ENCODE measurements at regions not wholly inside any gene's neighbourhood (a gene's known extent, or its start where the extent isn't known, plus 50 kb on each side); places are given as distances from the start of the nearest gene placed in this dataset.
"Not testable (repeated sequence)": the region's sequence is repeated elsewhere in the genome, so short reads cannot be mapped to it uniquely, and the experiment has no call there.

DNA sequence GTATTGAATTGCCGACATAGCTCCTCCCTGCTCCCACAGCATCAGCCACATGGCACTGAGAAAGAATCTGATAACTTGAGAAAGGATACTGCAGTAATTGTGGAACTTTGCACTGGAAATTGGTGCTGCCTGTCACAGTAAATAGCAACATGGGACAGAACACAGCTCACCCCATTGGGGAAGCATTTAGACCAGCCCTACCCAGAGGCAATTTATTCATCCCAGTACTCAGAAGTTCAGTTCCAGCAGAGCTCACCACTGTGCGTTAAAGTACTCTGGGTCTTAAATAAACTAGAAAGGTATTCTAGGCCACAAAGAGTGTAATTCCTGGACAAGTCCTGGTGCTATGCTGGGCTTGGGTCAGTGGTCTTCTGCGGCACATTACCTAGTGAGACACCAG is 347.1 kb downstream of the PYDC2 start:
- DNase-seq (ENCODE audit: low read depth, low spot score): no peak
- H3K27ac ChIP-seq: no peak overlapping the region

DNA sequence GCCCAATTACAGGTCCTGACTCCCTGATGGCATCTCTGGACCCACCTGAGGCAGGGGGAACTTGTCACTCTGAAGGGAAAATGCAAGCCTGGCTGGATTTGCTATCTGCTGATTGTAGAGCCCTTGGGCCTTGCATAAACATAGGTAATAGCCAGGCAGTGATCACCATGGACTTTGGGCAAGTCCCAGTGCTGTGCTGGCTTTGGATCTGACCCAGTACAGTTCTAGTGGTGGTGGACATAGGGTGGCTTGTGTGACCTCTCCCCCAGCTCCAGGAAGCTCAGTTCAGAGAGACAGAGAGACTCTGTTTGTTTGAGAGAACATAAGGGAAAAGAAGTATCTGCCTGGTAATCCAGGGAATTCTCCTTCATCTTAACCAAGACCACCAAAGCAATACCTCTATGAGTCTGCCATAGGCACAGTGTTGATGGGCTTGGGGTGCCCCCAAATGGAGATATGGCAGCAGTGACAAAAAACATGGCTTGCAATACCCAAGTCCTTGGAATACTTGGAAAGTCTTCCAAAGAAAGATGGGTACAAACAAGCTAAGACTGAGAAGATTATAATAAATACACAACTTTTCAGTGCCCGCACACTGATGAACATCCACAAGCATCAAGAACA is 348.5 kb downstream of the PYDC2 start:
- DNase-seq (ENCODE audit: low read depth, low spot score): no peak

DNA sequence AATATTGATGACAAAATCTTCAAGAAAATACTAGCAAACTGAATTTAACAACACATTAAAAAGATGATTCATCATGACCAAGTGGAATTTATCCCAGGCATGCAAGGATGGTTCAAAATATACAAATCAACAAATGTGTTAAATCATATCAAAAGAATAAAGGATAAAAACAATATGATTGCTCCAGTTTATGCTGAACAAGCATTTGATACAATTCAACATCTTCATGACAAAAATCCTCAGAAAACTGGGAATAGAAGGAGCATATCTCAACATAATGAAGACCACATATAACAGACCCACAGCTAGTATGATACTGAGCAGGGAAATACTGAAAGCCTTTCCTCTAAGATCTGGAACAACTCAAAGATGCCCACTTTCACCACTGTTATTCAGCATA is 352.3 kb downstream of the PYDC2 start:
- no peak overlapping the region for H3K27ac ChIP-seq
- no peak for DNase-seq (ENCODE audit: low read depth, low spot score)

More for the DNA sequence above, 348.5 kb downstream of the PYDC2 start:
- no peak overlapping the region for H3K27ac ChIP-seq

DNA sequence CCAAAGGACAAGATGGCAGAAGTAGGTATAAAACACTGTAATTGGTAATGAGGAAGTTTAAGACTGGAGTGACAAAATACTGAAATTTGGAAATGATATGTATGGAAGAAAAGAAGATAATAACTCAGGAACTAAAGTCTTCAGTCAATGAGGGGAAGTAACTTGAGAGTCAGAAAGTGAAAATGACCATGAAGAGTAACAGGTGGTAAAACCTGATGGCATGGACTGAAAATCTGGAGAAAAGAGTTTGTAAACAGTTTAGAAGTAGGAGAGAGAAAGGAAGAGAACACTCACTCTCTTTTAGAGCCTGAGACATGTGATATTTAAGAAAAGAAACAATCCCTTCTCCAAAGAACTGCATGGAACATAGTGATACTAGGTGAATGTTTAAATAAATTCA is 387.9 kb downstream of the PYDC2 start:
- H3K27ac ChIP-seq: no peak overlapping the region
- DNase-seq (ENCODE audit: low read depth, low spot score): no peak

DNA sequence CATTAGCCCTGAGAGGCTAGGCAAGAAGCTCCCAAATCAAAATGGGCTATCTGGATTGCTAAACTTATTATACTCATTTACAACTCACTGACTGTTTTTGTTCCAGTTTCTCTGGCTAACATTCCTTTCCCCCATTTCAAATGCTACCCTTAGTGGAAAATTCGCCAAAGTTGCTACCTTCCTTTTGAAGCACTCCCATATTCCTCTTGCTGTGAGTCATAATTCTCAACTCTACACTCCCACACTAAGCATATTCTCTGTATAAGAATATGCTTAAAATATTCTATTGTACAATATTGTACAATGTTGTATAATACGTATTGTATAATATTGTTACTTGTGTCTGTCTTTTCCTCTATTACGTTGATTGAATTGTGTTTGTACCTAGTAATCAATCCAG is 398.6 kb downstream of the PYDC2 start:
- no peak overlapping the region for H3K27ac ChIP-seq
- no peak for DNase-seq (ENCODE audit: low read depth, low spot score)

DNA sequence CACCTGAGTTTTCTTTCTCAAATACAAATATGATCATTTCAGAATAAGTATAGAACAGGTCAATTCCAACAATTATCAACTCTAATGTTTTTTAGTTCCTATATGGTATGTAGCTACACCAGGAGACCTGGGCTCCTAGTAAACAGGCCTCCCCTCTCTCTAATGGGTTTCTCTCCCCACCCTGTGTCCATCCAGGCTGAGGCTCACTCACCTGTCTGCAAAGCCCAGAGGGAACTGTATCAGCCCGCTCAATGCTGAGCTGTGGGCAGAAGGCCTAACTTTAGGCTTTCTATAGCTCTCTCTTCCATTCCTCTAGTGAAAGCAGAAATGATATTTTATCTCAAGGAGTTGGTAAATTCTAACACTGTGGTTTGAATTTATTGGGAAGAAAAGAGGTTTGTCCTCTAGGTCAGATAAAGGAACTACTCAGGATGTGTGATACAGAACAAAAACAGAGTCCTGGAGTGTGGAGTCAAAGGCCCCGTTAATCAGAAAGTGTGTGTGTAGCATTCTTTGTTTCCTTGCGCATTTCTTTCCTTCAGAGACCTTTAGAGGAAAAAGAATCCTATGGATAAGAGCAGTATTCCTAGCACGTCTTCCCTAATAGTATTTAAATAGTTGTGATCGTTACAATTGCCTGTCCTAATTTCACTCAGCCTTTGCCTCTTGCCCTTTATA is 408.9 kb downstream of the PYDC2 start:
- no peak overlapping the region for H3K27ac ChIP-seq
- DNase-seq (ENCODE audit: low read depth, low spot score): no peak

DNA sequence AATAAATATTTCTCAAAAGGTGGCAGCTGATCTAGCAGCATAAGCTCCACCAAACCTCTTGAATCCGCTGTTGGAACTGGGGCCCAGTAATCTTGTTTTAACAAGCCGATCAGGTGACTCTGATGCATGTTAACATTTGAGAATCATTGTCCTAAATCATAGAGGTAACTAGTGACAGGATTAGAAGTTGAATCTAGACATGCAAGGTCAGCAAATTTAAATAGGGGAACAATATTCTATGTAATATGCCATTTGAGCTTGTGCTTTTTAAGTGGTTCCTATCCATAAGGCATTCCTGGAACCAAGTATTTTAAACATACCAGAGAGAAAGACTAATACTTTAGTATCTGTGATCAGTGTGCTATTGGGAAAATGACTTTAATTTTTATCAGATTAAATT is 412.8 kb downstream of the PYDC2 start:
- DNase-seq (ENCODE audit: low read depth, low spot score): no peak
- no peak overlapping the region for H3K27ac ChIP-seq

DNA sequence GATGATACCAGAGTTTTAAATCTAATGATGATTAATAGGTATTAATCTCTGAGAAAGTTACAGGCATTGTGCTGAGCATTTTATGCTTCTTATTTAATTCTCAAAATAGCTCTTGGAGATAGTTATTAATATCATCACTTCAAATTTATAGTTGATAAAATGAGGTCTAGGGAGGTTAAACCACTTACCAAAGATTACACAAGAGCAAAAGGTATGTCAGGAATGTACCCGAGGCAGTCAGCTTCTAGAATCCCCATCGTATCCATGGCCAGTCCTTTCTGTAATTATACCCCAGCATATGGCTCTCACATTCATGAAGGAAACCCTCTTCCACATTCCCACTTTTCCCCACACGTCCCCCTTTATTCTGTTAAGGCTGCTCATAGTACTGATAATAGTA is 421.3 kb downstream of the PYDC2 start:
- H3K27ac ChIP-seq: no peak overlapping the region
- DNase-seq (ENCODE audit: low read depth, low spot score): no peak

DNA sequence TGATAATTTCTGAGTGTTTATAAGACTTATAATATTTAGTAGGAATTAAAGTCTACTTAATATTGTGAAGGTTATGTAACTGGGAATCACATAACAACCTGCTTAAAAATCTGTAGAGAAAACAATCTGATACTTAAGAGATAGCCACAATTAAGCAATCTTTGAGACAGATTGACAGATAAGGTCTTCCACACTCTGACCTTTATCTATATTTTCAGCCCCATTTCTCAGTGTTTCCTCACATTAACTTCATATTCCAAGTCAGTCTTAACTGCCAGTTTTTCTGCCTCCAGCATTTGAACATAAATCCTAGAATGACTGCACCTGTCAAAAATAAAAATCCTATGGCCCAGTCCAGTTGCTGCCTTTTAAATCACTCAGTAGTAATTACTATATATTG is 423.2 kb downstream of the PYDC2 start:
- H3K27ac ChIP-seq: no peak overlapping the region
- no peak for DNase-seq (ENCODE audit: low read depth, low spot score)

DNA sequence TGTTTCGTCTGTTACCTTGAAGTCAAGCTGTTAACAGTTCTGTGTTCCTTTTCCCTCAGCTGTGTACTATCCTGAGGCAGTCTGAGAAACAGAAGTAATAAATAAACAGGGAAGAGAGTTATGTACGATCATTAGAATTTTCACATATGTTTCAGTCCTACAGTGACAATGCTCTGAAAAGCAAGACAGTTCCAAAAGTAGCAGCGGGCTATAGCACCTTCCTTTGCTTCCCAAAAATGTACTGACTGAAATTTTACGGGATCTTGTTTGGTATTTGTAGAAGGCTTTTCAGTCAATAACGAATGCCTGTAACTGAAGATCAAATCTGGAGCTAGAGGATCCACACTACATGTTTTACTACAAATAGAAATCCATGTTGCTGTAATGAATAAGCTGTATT is 428.1 kb downstream of the PYDC2 start:
- H3K27ac ChIP-seq: no peak overlapping the region
- DNase-seq (ENCODE audit: low read depth, low spot score): no peak

DNA sequence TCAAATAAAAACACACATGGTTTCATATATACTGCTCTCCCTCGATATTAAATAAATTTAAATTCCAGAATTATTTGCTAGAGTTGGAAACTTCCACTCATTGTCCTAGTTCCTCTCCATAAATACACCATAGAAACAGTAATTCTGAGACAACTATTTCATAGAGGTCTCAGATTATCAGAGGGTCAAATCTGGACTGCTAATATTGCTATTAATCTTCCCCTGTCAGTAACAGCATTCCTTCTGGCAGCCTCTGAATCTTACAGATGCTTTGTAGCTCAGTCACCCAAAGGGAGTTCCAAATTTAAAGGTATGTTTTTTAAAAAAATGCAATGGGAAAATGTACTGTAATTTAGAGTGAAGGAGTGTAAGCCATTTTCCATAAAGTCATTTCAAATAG is 428.8 kb downstream of the PYDC2 start:
- no peak overlapping the region for H3K27ac ChIP-seq
- DNase-seq (ENCODE audit: low read depth, low spot score): no peak

DNA sequence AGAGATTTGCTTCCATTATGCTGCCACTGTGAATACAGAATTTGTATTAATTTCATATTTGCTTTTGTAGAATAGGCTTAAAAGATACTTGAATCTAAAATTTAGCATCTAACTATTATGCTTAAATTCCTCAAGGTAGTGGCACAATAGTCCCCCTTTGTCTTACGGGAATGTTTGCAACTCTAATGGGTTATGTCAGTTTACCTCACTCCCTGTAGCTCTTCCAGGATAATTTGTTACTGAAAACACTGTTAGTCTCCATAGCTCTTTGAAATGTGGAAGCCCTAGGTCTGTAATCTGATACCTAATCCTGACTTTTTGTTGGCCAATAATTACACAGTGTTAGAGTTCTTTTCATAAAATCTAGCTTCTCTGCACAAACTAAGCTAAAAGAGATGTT is 433.4 kb downstream of the PYDC2 start:
- DNase-seq (ENCODE audit: low read depth, low spot score): no peak
- no peak overlapping the region for H3K27ac ChIP-seq

DNA sequence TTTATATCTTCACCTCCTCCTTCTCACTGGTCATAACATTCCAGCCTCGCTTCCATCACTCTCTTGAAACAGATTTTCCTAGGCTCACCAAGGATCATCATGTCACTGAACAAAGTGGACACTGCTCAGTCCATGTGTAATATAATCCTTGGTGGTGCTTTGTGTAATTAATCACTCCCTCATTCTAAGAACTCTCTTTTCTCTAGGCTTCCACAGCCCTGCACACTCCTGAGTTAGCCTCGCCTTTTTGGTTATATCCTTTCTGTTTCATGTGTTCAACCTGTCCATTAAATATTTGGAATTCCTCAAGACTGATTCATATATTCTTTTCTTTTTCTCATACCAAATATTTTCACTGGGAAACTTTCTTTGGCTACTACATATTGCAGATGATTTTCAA is 440.8 kb downstream of the PYDC2 start:
- H3K27ac ChIP-seq: no peak overlapping the region
- no peak for DNase-seq (ENCODE audit: low read depth, low spot score)

DNA sequence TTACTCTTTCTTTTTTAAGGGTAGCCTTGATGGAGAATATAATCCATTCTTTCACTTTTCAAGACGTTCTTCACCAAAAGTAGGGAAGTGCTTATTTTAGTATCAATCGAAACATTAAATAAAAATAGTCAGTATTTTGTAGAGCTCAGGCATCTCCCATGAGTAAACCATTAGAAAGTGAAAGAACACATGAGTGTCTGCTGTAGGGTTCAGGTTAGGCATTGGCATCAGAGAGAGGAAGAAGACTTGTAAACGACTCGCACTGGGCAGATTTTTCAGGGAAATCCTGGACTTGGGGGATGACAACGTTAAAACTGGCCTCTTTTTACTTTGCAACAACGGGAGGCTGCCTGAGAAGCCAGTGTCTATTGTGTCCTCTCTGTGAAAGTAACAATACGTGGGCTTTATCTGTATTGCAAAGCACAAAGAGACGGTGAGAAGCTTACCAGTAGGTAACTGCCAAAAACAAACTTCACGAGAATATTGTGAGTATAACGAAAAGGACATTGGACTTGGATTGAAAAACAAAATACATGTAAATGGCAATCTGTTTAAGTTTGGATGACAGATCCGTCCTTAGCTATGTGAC is 451.7 kb downstream of the PYDC2 start:
- DNase-seq (ENCODE audit: low read depth, low spot score): no peak
- H3K27ac ChIP-seq: no peak overlapping the region

DNA sequence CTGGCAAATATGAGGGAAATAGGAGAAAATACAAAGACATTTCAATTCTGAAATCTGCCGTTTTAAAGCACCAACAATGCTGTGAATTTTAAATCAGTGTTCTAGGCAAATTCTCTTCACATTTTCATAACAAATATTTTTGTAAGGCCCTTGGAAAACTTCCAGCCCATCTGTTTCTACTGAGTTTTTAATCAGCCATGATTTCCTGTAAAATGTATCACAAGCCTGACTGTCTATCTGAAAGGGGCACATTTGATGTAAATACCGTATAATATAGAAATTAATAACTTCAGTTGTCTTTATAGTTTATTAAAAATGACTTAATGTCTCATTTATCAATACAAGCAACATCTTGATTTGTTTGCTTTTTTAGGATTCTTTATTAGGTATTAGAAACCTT is 454.7 kb downstream of the PYDC2 start:
- H3K27ac ChIP-seq: no peak overlapping the region
- DNase-seq (ENCODE audit: low read depth, low spot score): no peak

DNA sequence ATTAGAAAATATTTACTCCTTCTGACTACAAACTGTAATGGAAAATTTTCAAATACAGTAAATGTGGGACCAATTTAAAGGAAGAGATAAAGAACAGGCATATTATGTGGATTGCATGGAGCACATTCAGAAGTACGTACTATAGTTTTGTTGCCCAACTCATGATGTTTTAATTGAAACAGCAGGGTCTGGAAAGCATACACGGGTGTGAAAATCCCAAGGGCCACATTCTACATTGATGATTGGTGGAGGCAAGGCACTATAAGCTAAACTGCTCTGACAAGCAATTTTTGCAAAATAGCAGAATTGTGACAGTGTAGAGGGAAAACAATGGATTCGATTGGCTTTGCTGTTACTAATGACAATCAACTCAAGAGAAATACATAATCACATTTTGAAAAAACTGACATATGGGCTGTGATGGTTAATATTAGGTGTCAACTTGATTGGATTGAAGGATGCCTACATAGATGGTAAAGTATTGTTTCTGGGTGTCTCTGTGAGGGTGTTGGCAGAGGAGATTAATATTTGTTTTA is 458.6 kb downstream of the PYDC2 start:
- no peak overlapping the region for H3K27ac ChIP-seq
- DNase-seq (ENCODE audit: low read depth, low spot score): no peak

DNA sequence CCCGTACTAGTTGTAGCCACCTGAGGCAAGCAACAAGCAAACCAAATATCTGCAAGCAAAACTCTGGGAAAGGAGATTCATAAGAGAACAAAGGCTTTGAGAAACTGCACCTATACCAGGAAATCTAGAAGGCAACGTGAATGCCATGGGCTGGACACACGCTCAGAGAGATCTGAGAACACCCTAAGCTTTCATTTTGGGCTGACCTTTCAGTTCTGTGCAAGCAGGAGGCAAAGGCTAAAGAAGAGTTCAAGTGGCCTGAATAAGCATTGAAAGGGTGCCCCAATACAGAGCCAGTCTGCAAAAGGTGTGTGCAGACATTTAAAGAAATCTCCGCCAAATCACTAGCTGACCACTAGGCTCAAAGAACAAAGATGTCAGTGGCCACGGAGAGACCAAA is 461.6 kb downstream of the PYDC2 start:
- H3K27ac ChIP-seq: no peak overlapping the region
- DNase-seq (ENCODE audit: low read depth, low spot score): no peak

DNA sequence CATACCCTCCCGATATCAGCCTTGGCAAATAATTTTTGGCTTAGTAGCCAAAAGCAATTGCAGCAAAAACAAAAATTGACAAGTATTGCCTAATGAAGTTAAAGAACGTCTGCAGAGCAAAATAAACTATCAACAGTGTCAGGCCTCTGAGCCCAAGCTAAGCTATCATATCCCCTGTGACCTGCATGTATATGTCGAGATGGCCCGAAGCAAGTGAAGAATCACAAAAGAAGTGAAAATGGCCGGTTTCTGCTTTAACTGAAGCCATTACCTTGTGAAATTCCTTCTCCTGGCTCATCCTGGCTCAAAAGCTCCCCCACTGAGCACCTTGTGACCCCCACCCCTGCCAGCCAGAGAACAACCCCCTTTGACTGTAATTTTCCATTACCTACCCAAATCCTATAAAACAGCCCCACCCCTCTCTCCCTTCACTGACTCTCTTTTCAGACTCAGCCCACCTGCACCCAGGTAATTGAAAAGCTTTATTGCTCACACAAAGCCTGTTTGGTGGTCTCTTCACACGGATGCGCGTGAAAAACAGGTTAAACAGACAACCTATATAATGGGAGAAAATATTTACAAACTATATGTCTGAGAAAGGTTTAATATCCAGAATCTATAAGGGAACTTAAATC is 466.3 kb downstream of the PYDC2 start:
- DNase-seq (ENCODE audit: low read depth, low spot score); H3K27ac ChIP-seq: not testable (repeated sequence)

DNA sequence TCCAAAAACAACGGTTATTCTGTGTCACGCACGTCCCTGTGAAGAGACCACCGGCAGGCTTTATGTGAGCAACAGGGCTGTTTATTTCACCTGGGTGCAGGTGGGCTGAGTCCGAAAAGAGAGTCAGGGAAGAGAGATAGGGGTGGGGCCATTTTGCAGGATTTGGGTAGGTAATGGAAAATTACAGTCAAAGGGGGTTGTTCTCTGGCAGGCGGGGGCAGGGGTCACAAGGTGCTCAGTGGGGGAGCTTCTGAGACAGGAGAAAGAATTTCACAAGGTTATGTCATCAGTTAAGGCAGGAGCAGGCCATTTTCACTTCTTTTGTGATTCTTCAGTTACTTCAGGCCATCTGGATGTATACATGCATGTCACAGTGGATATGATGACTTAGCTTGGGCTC is 467.0 kb downstream of the PYDC2 start:
- not testable (repeated sequence) for DNase-seq (ENCODE audit: low read depth, low spot score); H3K27ac ChIP-seq

DNA sequence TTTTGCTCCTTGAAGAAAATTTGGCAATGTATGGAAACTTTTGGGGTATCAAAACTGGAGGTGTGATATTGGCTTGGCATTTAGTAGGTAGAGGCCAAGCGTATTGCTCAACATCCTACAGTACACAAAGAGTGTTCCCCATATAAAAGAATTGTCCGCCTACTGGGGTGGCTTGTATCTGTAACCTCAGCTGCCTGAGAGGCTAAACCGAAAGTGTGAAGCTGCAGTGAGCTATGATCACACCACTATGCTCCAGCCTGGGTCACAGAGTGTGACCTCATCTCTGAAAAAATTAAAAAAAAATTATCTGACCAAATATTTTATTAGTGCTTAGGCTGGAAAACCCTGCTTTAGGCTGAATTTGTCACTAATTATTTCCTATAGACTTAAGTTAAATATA is 483.9 kb downstream of the PYDC2 start:
- H3K27ac ChIP-seq: no peak overlapping the region
- DNase-seq (ENCODE audit: low read depth, low spot score): no peak

DNA sequence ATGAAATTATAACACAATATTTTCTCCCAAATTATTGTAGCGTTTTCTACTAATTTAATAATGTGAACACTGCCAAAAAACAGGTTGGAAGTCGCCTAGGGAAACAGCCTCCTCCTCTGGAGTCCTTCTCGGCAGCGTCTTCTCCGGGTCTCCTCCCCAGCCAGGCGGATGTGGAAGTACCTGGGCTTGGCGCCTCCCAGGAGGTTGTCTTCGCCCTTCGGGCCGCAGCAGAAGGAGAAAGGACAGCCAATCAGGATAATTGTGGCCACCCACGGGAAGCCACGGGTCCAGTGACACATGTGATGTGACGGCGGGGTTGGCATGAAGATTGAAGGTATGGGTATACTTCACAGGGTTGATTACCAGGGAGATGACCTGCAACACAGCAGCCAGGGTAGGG is 491.2 kb downstream of the PYDC2 start:
- no peak for DNase-seq (ENCODE audit: low read depth, low spot score)
- no peak overlapping the region for H3K27ac ChIP-seq

Data from epithelial cell of prostate (primary cell).